T-cell (primary cell): ENCODE measurements at regions not wholly inside any gene's neighbourhood (a gene's known extent, or its start where the extent isn't known, plus 50 kb on each side); places are given as distances from the start of the nearest gene placed in this dataset.
"Not testable (repeated sequence)": the region's sequence is repeated elsewhere in the genome, so short reads cannot be mapped to it uniquely, and the experiment has no call there.

Experiments
- ATAC-seq, 4 experiments: fragments of 200-7000 bp in 3 of 4; fragments of 150-1000 bp in 1 of 4; cut with Tn5 transposase; replicated peaks in 1 of 4; 1 replicate in 3 of 4; 2 replicates in 1 of 4; pipeline ENCODE4 v1.10.0; 2021; ENCODE audit warnings: moderate library complexity in 3 of 4, mild to moderate bottlenecking in 2 of 4, moderate number of reproducible peaks in 1 of 4
- CTCF ChIA-PET, 2 donors: fragments of 300-600 bp; sonication (Branson Sonifier 250); formaldehyde crosslinking; loops; one replicate each; lab custom pipeline; 2022; ENCODE audit warnings: antibody characterized with exemption in 2 of 2; lab: Charles Lee
- POLR2A ChIA-PET, 2 donors: fragments of 300-600 bp; sonication (Branson Sonifier 250); formaldehyde crosslinking; loops; one replicate each; lab custom pipeline; 2022; ENCODE audit warnings: antibody characterized with exemption in 2 of 2; lab: Charles Lee
- DNase-seq, 35 experiments: peaks; one replicate each; pipeline versions ENCODE4 v3.0.0 to v3.0.0-alpha.2; 2013 to 2023
- H3K27ac ChIP-seq: one replicate; pipeline ENCODE4 v1.5.1; 2013; ENCODE audit warnings: low read length
- H3K27me3 ChIP-seq, 2 experiments: replicated peaks in 1 of 2; 1 replicate in 1 of 2; 2 replicates in 1 of 2; pipeline versions ENCODE4 v1.6.1 to v1.7.0; 2013; ENCODE audit warnings: low read length in 1 of 2, mixed read lengths in 1 of 2; ENCODE audit not compliant: control insufficient read depth in 2 of 2, insufficient read depth in 2 of 2; ENCODE audit errors: extremely low read depth in 1 of 2
- H3K36me3 ChIP-seq, 2 donors: 1 replicate in 1 of 2; 2 replicates in 1 of 2; pipeline versions ENCODE4 v1.6.1 to v1.7.0; 2013; ENCODE audit warnings: low read length in 1 of 2; ENCODE audit not compliant: control insufficient read depth in 2 of 2, insufficient read depth in 1 of 2; ENCODE audit errors: extremely low read depth in 1 of 2
- H3K4me1 ChIP-seq, 2 experiments: 1 replicate in 1 of 2; 2 replicates in 1 of 2; pipeline versions ENCODE4 v1.6.1 to v1.7.0; 2013; ENCODE audit warnings: low read length in 2 of 2, mixed read lengths in 1 of 2; ENCODE audit not compliant: insufficient read depth in 2 of 2, control insufficient read depth in 1 of 2; ENCODE audit errors: extremely low read depth in 1 of 2
- H3K4me3 ChIP-seq, 2 donors: 1 replicate in 1 of 2; 2 replicates in 1 of 2; pipeline versions ENCODE4 v1.5.1 to v1.7.0; 2013; ENCODE audit warnings: mild to moderate bottlenecking in 2 of 2, low read length in 1 of 2, moderate library complexity in 1 of 2; ENCODE audit not compliant: control insufficient read depth in 1 of 2; ENCODE audit errors: extremely low read depth in 1 of 2
- H3K9me3 ChIP-seq: 2 replicates; pipeline ENCODE4 v1.7.0; 2013
- H3K27ac Mint-ChIP-seq, 2 donors: one replicate each; pipeline ENCODE4 v1.8.0; 2020 to 2021; ENCODE audit warnings: mild to moderate bottlenecking in 2 of 2, mixed read lengths in 2 of 2
- H3K27me3 Mint-ChIP-seq, 2 donors: one replicate each; pipeline ENCODE4 v1.8.0; 2021 to 2022; ENCODE audit warnings: mixed read lengths in 2 of 2
- H3K36me3 Mint-ChIP-seq: one replicate; pipeline ENCODE4 v1.8.0; 2021; ENCODE audit warnings: mixed read lengths
- H3K4me1 Mint-ChIP-seq, 3 donors: one replicate each; pipeline ENCODE4 v1.8.0; 2020 to 2022; ENCODE audit warnings: mixed read lengths in 3 of 3, mild to moderate bottlenecking in 1 of 3
- H3K4me3 Mint-ChIP-seq, 3 donors: one replicate each; pipeline ENCODE4 v1.8.0; 2020 to 2022; ENCODE audit warnings: mild to moderate bottlenecking in 3 of 3, mixed read lengths in 3 of 3, moderate library complexity in 3 of 3
- H3K9me3 Mint-ChIP-seq, 3 donors: one replicate each; pipeline ENCODE4 v1.8.0; 2020 to 2022; ENCODE audit warnings: mixed read lengths in 3 of 3
- WGBS: methylation state at CpG from one replicate; pipeline ENCODE4 v1.1.5; 2013; ENCODE audit warnings: missing lambda C conversion rate; ENCODE audit not compliant: insufficient coverage; 5-methylcytosine and 5-hydroxymethylcytosine counted together

DNA sequence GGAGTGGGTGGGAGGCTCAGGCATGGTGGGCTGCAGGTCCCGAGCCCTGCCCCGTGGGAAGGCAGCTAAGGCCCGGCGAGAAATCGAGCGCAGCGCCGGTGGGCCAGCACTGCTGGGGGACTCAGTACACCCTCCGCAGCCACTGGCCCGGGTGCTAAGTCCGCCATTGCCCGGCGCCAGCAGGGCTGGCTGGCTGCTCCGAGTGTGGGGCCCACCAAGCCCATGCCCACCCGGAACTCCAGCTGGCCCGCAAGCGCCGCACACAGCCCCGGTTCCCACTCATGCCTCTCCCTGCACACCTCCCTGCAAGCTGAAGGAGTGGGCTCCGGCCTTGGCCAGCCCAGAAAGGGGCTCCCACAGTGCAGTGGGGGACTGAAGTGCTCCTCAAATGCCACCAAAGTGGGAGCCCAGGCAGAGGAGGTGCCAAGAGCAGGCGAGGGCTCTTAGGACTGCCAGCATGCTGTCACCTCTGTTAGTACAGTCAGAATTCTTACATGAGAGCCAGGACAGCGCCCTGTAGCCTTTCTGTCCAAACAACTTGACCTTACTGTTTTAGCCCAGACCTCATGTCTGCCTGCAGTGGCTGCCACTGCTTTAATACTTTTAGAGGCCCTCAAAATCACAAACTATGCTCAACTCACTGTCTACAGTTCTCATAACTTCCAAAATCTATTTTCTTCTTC, 1117.9 kb downstream of the STIM2 start:
- ATAC-seq, H3K4me1 ChIP-seq, H3K4me3 ChIP-seq, H3K9me3 ChIP-seq, H3K27me3 Mint-ChIP-seq, H3K27me3 ChIP-seq, H3K36me3 Mint-ChIP-seq, POLR2A ChIA-PET, H3K36me3 ChIP-seq, H3K27ac ChIP-seq, H3K4me1 Mint-ChIP-seq, DNase-seq, H3K4me3 Mint-ChIP-seq, CTCF ChIA-PET, H3K27ac Mint-ChIP-seq: not testable (repeated sequence)
- peaks cover 14 to 27% (median 24%) of the 10 kb centered on the region in 3 donors for H3K9me3 Mint-ChIP-seq
- 83% methylated on average over 14 of the region's 22 CpGs for WGBS

DNA sequence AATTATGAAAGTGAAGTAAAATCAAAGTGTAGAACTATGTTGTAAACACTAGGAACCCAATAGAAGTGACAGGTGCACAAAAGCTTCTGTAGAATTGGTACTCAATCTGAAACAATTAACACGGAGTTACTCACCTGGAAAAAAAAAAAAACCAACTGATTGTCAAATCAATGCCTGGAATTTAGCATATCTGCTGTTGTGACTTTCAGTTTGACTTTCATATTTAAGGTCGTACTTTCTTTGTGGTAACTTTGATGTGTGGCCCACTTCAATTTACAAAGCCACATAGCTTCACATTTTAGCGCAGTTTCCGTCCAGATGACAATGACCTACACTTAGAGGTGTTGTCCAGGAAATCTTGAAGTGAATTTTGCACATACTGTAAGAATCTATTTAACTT, 1124.9 kb downstream of the STIM2 start:
- Mint-ChIP-seq H3K36me3 (no peaks in the 10 kb centered on the region), H3K9me3 (peaks cover 3 to 5% (median 3%) of the 10 kb centered on the region in 3 donors), H3K27me3 (no peaks in the 10 kb centered on the region), H3K4me1 (no peaks in the 10 kb centered on the region), H3K27ac (no peak overlapping the region), H3K4me3 (no peak overlapping the region)
- POLR2A ChIA-PET: no interaction called here
- no peaks in the 10 kb centered on the region for H3K36me3 ChIP-seq
- DNase-seq (no peak), ATAC-seq (no peak)
- CTCF ChIA-PET: no interaction called here
- no peak overlapping the region for H3K4me3 ChIP-seq
- no peaks in the 10 kb centered on the region for H3K9me3 ChIP-seq
- WGBS: no CpG with 5 or more reads among the region's 4 CpGs
- no peak overlapping the region for H3K27ac ChIP-seq
- H3K4me1 ChIP-seq: no peaks in the 10 kb centered on the region
- H3K27me3 ChIP-seq: no peaks in the 10 kb centered on the region

DNA sequence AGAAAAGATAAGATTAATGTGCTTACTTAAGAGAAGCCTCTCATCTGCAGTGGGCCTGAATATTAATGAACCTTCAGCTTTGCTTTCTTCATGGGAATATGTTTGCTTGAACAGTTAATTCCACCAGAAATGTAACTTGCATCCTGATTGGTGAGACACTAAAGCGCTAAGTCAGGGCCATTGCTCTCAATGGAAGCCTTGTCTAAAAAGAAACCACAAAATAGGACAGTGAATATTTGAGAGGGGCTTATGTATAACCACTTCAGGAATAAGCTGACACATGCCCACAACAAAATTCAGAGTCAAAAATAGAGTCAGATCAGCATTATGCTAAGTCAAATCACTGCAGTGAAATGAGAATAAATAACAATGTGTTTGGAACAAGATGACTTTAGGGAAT, 1125.8 kb downstream of the STIM2 start:
- H3K9me3 ChIP-seq: no peaks in the 10 kb centered on the region
- H3K4me1 Mint-ChIP-seq: no peaks in the 10 kb centered on the region
- ChIA-PET POLR2A (no interaction called here), CTCF (no interaction called here)
- no peak overlapping the region for H3K4me3 Mint-ChIP-seq
- no CpG with 5 or more reads among the region's 1 CpG for WGBS
- no peak overlapping the region for H3K4me3 ChIP-seq
- H3K27ac ChIP-seq: no peak overlapping the region
- H3K9me3 Mint-ChIP-seq: peaks cover 3 to 5% (median 3%) of the 10 kb centered on the region in 3 donors
- H3K27me3 Mint-ChIP-seq: no peaks in the 10 kb centered on the region
- no peaks in the 10 kb centered on the region for H3K36me3 Mint-ChIP-seq
- no peaks in the 10 kb centered on the region for H3K36me3 ChIP-seq
- no peaks in the 10 kb centered on the region for H3K27me3 ChIP-seq
- H3K27ac Mint-ChIP-seq: no peak overlapping the region
- ATAC-seq (no peak), DNase-seq (no peak)
- H3K4me1 ChIP-seq: no peaks in the 10 kb centered on the region

DNA sequence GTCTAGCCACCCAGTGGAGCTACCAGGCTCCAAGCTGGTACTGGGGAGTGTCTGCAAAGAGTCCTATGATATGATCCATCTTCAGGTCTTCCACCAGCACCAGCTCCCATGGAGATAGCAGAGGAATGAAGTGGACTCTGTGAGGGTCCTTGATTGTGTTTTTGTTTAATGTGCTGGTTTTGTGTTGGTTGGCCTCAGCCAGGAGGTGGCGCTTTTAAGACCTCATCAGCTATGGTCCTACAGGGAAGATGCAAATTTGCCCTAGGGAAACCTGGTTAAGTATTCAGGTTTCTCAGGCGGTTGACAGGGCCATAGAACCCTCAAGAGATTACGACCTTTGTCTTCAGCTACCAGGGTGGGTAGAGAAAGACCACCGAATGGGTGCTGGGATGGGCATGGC, 1141.1 kb downstream of the STIM2 start:
- 90% methylated on average over 4 of the region's 4 CpGs for WGBS
- Histone ChIP-seq H3K36me3 (no peaks in the 10 kb centered on the region), H3K27ac (no peak overlapping the region), H3K27me3 (no peaks in the 10 kb centered on the region), H3K9me3 (no peaks in the 10 kb centered on the region), H3K4me3 (no peak overlapping the region), H3K4me1 (no peaks in the 10 kb centered on the region)
- POLR2A ChIA-PET: no interaction called here
- no peak for DNase-seq
- ATAC-seq: no peak
- Mint-ChIP-seq H3K36me3 (no peaks in the 10 kb centered on the region), H3K4me1 (no peaks in the 10 kb centered on the region), H3K9me3 (peaks cover 4 to 14% (median 10%) of the 10 kb centered on the region in 3 donors), H3K27ac (no peak overlapping the region), H3K27me3 (no peaks in the 10 kb centered on the region), H3K4me3 (no peak overlapping the region)
- CTCF ChIA-PET: no interaction called here

DNA sequence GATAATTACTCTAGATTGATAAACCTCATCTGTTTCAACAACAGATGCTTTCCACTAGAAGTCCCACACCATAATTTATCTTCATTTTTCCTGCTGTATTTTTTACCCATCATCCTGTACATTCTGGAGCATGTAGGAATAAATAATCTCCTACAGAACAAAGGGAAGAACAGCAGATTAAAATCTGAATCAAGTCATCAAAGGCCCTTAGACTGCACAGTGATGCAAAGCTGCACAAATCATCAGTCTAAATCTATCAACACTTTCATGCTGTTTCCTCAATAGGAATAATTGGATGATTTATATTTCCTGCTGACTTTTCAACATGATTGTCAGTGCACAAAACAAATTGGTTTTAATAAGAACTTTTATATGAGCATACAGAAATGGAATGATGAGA, 1143.9 kb downstream of the STIM2 start:
- H3K4me1 ChIP-seq: no peaks in the 10 kb centered on the region
- no peaks in the 10 kb centered on the region for H3K9me3 ChIP-seq
- H3K36me3 ChIP-seq: no peaks in the 10 kb centered on the region
- H3K27ac ChIP-seq: no peak overlapping the region
- ChIA-PET CTCF (no interaction called here), POLR2A (no interaction called here)
- no peaks in the 10 kb centered on the region for H3K27me3 Mint-ChIP-seq
- no peaks in the 10 kb centered on the region for H3K27me3 ChIP-seq
- no peak overlapping the region for H3K4me3 ChIP-seq
- peaks cover 0 to 7% (median 3%) of the 10 kb centered on the region in 3 donors for H3K9me3 Mint-ChIP-seq
- H3K36me3 Mint-ChIP-seq: no peaks in the 10 kb centered on the region
- no peaks in the 10 kb centered on the region for H3K4me1 Mint-ChIP-seq
- ATAC-seq: no peak
- H3K4me3 Mint-ChIP-seq: no peak overlapping the region
- no peak for DNase-seq
- no peak overlapping the region for H3K27ac Mint-ChIP-seq

DNA sequence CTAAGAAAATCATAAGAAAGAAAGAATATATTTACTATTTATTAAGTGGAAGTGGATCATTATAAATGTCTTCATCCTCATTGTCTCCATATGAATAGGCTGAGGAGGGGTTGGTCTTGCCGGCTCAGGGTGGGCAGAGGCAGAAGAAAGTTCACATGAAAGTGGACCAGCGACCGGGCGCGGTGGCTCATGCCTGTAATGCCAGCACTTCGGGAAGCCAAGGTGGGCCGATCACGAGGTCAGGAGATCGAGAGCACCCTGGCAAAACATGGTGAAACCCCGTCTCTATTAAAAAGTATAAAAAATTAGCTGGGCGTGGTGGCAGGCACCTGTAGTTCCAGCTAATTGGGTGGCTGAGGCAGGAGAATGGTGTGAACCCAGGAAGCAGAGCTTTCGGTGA, 1145.4 kb downstream of the STIM2 start:
- Histone ChIP-seq H3K9me3 (no peaks in the 10 kb centered on the region), H3K27ac (no peak overlapping the region), H3K4me3 (no peak overlapping the region), H3K4me1 (no peaks in the 10 kb centered on the region), H3K27me3 (no peaks in the 10 kb centered on the region), H3K36me3 (no peaks in the 10 kb centered on the region)
- 91% methylated on average over 11 of the region's 12 CpGs for WGBS
- no peaks in the 10 kb centered on the region for H3K36me3 Mint-ChIP-seq
- ATAC-seq (no peak), DNase-seq (no peak)
- H3K27ac Mint-ChIP-seq: no peak overlapping the region
- peaks cover 0 to 5% (median 5%) of the 10 kb centered on the region in 3 donors for H3K9me3 Mint-ChIP-seq
- POLR2A ChIA-PET: no interaction called here
- CTCF ChIA-PET: no interaction called here
- no peaks in the 10 kb centered on the region for H3K27me3 Mint-ChIP-seq
- no peaks in the 10 kb centered on the region for H3K4me1 Mint-ChIP-seq
- H3K4me3 Mint-ChIP-seq: no peak overlapping the region

DNA sequence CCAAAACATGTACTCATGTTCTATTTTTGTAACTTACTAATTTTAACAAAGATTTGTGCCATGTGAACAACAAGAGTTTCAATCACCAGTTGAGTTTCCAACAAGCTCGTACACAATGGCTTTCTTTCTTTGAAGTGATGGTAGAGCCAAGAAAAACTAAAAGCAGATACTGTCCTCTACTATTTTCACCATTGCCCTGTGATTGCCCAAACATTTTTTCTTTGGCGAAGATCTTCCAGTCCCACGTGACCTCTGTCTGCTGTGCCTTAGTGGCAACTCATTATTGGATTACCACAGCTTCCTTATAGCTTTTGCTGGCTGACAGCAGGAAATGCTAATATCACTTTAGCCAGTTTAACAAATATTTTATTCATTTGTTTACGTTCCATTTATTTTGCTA, 1147.1 kb downstream of the STIM2 start:
- CTCF ChIA-PET: no interaction called here
- POLR2A ChIA-PET: no interaction called here
- no peaks in the 10 kb centered on the region for H3K27me3 Mint-ChIP-seq
- no peaks in the 10 kb centered on the region for H3K36me3 Mint-ChIP-seq
- H3K36me3 ChIP-seq: no peaks in the 10 kb centered on the region
- no peaks in the 10 kb centered on the region for H3K4me1 ChIP-seq
- ATAC-seq (no peak), DNase-seq (no peak)
- H3K9me3 ChIP-seq: no peaks in the 10 kb centered on the region
- H3K4me1 Mint-ChIP-seq: no peaks in the 10 kb centered on the region
- no peaks in the 10 kb centered on the region for H3K27me3 ChIP-seq
- 83% methylated on average over 2 of the region's 4 CpGs for WGBS
- H3K9me3 Mint-ChIP-seq: peaks cover 0 to 6% (median 3%) of the 10 kb centered on the region in 3 donors
- no peak overlapping the region for H3K27ac ChIP-seq
- H3K4me3 ChIP-seq: no peak overlapping the region
- no peak overlapping the region for H3K27ac Mint-ChIP-seq
- no peak overlapping the region for H3K4me3 Mint-ChIP-seq
